Fibroblast of mammary gland (primary cell): ENCODE measurements at regions not wholly inside any gene's neighbourhood (a gene's known extent, or its start where the extent isn't known, plus 50 kb on each side); places are given as distances from the start of the nearest gene placed in this dataset.

Source experiments
- DNase-seq: peaks from one replicate; pipeline ENCODE4 v3.0.0-alpha.2; 2010; ENCODE audit warnings: low read depth
- H3K4me3 ChIP-seq: 2 replicates; pipeline ENCODE4 v1.5.1; 2011; ENCODE audit warnings: low read depth, mild to moderate bottlenecking, low read length, moderate library complexity; ENCODE audit not compliant: control insufficient read depth
- CTCF ChIP-seq: conservative IDR thresholded peaks from 2 replicates; pipeline ENCODE4 v1.5.1; 2011; ENCODE audit warnings: low read depth, low read length, inconsistent platforms; ENCODE audit not compliant: control insufficient read depth, insufficient read depth

DNA sequence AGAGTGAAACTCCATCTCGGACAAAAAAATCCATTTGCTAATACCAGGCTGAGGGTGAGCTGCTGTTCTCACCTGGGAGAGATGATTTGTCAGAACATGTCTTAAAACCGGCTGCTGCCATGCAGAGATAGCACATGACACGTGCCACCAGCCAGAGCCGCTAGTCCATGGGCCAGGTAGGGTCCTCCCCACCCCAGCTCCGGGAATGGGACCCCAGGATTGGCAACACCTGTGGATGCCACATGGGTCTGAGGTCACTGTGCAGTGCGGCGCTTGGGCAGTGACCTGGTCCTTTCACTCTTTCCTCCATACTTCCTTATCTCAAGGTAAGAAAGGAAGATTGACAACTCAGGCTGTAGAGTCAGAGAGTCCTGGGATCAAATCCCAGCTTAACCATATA is 393.3 kb upstream of the TNRC6C start:
- no peak for DNase-seq
- TF ChIP-seq CTCF, result no peak
- no peak overlapping the region for H3K4me3 ChIP-seq

DNA sequence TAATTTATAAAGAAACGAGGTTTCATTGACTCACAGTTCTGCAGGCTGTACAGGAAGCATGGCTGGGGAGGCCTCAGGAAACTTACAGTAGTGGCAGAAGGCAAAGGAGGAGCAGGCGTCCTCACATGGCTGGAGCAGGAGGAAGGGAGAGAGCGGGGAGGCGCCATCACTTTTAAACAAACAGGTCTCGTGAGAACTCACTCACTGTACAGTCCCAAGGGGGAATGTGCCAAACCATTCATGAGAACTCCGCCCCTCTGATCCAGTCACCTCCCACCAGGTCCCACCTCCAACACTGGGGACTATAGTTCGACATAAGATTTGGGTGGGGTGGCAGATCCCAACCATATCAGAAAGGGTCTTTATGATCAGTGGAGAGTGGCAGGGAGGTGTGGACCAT is 392.4 kb upstream of the TNRC6C start:
- TF ChIP-seq CTCF, result no peak
- DNase-seq, result no peak
- H3K4me3 ChIP-seq, result no peak overlapping the region

GRCh38 chr17:77566566-77567138 is 391.9 kb upstream of the TNRC6C start:
- no peak for TF ChIP-seq CTCF

DNA sequence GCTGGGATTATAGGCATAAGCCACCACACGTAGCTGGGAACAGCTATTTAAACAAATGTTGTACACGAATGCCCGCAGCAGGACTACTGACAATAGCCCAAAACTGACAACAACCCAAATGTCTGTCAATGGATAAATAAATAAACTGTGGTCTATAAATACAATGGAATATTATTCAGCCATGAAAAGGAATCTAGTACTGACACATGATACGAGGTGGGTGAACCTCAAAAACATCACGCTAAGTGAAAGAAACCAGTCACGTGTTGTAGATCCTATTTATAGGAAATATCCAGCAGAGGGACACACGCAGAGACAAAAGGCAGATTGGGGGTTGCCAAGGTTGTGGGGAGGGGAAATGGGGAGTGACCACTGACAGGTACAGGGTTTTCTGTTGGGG is 390.0 kb upstream of the TNRC6C start:
- no peak for TF ChIP-seq CTCF
- no peak for DNase-seq
- H3K4me3 ChIP-seq, result no peak overlapping the region

More at GRCh38 chr17:77566566-77567138, 391.9 kb upstream of the TNRC6C start:
- no peak overlapping the region for H3K4me3 ChIP-seq
- no peak for DNase-seq

DNA sequence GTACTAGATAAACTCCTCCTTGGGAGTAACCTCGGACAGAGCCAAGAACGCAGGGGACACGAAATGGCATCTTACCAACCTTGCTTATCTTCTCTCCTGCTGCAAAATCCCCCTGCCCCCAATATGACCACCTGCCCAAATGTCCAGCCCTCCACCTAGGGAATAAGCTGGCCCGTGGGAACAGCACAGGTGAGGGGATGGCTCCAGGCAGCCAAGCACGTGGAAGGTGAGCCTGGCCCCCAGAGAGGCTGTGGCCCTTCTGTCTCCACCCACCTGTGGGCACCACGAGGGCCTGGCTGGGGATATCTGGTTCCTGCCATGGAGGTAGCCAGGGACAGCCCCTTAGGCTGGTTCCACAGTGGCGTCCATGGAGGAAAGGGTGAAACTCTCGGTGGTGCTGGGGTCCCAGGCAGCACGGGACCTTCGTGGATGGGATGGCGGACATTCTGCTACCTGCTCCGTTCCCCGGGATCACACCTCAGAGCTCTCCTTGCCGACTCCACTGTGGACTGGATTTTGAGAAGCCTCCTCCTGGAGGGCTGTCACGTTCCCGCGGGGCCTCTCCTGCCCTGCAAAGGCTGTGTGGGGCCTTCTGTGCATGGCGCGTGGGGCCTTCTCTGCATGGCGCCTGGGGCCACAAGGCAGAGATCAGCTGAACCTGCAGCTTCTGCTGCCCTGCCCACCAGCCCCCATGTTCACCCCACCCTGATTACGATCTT is 388.5 kb upstream of the TNRC6C start:
- no peak for DNase-seq
- H3K4me3 ChIP-seq, result no peak overlapping the region
- TF ChIP-seq CTCF, result no peak

- H3K4me3 ChIP-seq, result no peak overlapping the region
- no peak for DNase-seq
- TF ChIP-seq CTCF, result no peak
Measured at GRCh38 chr17:77570565-77570898, 388.0 kb upstream of the TNRC6C start.
